ENCODE measurements at regions not wholly inside any gene's neighbourhood (a gene's known extent, or its start where the extent isn't known, plus 50 kb on each side); places are given as distances from the start of the nearest gene placed in this dataset.

- no peak for TF ChIP-seq USF2 (IDR thresholded peaks at IDR 0.05; ENCODE audit: low read length)
- TF ChIP-seq CBX5 (IDR thresholded peaks at IDR 0.05; ENCODE audit: low read depth, low read length), result no peak
- no peak for TF ChIP-seq RBBP5 (IDR thresholded peaks at IDR 0.05; ENCODE audit: borderline replicate concordance, low read depth, low read length)
- no peak for TF ChIP-seq SP2 (IDR thresholded peaks at IDR 0.05; ENCODE audit: low read length)
Measured at GRCh38 chr2:240219208-240219890, 78.9 kb upstream of the OTOS start (continued).

Data from H1 (cell line).